Mesenchymal stem cell (in vitro differentiated cells and primary cell): ENCODE measurements at regions not wholly inside any gene's neighbourhood (a gene's known extent, or its start where the extent isn't known, plus 50 kb on each side); places are given as distances from the start of the nearest gene placed in this dataset.

Source experiments
- DNase-seq: peaks from one replicate; pipeline ENCODE4 v3.0.0-alpha.2; 2013
- H2AFZ ChIP-seq: one replicate; pipeline ENCODE4 v1.6.1; 2013; ENCODE audit warnings: low read depth, mild to moderate bottlenecking, control low read depth, inconsistent platforms, low read length, moderate library complexity
- H2AK5ac ChIP-seq: 2 replicates; pipeline ENCODE4 v1.6.1; 2013; ENCODE audit warnings: low read length, moderate library complexity, mild to moderate bottlenecking, inconsistent platforms; ENCODE audit not compliant: severe bottlenecking
- H2BK120ac ChIP-seq: one replicate; pipeline ENCODE4 v1.6.1; 2013; ENCODE audit warnings: low read depth, mild to moderate bottlenecking, inconsistent platforms, low read length, moderate library complexity
- H2BK12ac ChIP-seq, 2 experiments: one replicate each; pipeline ENCODE4 v1.6.1; 2013; ENCODE audit warnings: inconsistent platforms in 2 of 2, low read length in 2 of 2, mild to moderate bottlenecking in 2 of 2, moderate library complexity in 2 of 2, control low read depth in 1 of 2
- H2BK15ac ChIP-seq: one replicate; pipeline ENCODE4 v1.6.1; 2013; ENCODE audit warnings: mild to moderate bottlenecking, low read depth, inconsistent platforms; ENCODE audit not compliant: poor library complexity, severe bottlenecking
- H2BK5ac ChIP-seq: 2 replicates; pipeline ENCODE4 v1.6.1; 2013; ENCODE audit warnings: low read depth, mild to moderate bottlenecking, low read length, control low read depth, inconsistent platforms; ENCODE audit not compliant: poor library complexity, severe bottlenecking
- H3K14ac ChIP-seq, 2 experiments: one replicate each; pipeline ENCODE4 v1.6.1; 2013; ENCODE audit warnings: inconsistent platforms in 2 of 2, low read length in 2 of 2, control low read depth in 1 of 2, mild to moderate bottlenecking in 1 of 2, moderate library complexity in 1 of 2
- H3K18ac ChIP-seq, 2 experiments: one replicate each; pipeline ENCODE4 v1.6.1; 2013; ENCODE audit warnings: inconsistent platforms in 2 of 2, low read length in 2 of 2, control low read depth in 1 of 2, low read depth in 1 of 2, mild to moderate bottlenecking in 1 of 2
- H3K23ac ChIP-seq, 2 experiments: one replicate each; pipeline ENCODE4 v1.6.1; 2013; ENCODE audit warnings: inconsistent platforms in 2 of 2, low read length in 2 of 2, mild to moderate bottlenecking in 2 of 2, moderate library complexity in 2 of 2, control low read depth in 1 of 2
- H3K27ac ChIP-seq: 2 replicates; pipeline ENCODE4 v1.5.1; 2013; ENCODE audit warnings: mild to moderate bottlenecking, moderate library complexity, low read length, control low read depth, inconsistent platforms; ENCODE audit not compliant: poor library complexity, severe bottlenecking
- H3K27me3 ChIP-seq, 2 experiments: 2 replicates each; pipeline versions ENCODE4 v1.6.1 to v1.7.0; 2013; ENCODE audit warnings: low read length in 2 of 2, mild to moderate bottlenecking in 2 of 2, moderate library complexity in 2 of 2, control low read depth in 1 of 2, inconsistent platforms in 1 of 2; ENCODE audit not compliant: control insufficient read depth in 1 of 2, insufficient read depth in 1 of 2
- H3K36me3 ChIP-seq, 2 experiments: 2 replicates each; pipeline versions ENCODE4 v1.6.1 to v1.7.0; 2013; ENCODE audit warnings: low read length in 2 of 2, control low read depth in 1 of 2, inconsistent platforms in 1 of 2, low read depth in 1 of 2, mild to moderate bottlenecking in 1 of 2; ENCODE audit not compliant: insufficient read depth in 2 of 2, control insufficient read depth in 1 of 2
- H3K4ac ChIP-seq, 2 experiments: one replicate each; pipeline ENCODE4 v1.6.1; 2013; ENCODE audit warnings: inconsistent platforms in 2 of 2, low read length in 2 of 2, mild to moderate bottlenecking in 2 of 2, moderate library complexity in 2 of 2, control low read depth in 1 of 2, low read depth in 1 of 2
- H3K4me1 ChIP-seq: 2 replicates; pipeline ENCODE4 v1.6.1; 2013; ENCODE audit warnings: low read depth, low read length, control low read depth; ENCODE audit not compliant: control insufficient read depth, insufficient read depth
- H3K4me2 ChIP-seq: 2 replicates; pipeline ENCODE4 v1.6.1; 2013; ENCODE audit warnings: low read length, mild to moderate bottlenecking, inconsistent platforms; ENCODE audit not compliant: poor library complexity, severe bottlenecking
- H3K4me3 ChIP-seq, 2 experiments: 2 replicates each; pipeline versions ENCODE4 v1.5.1 to v1.7.0; 2013; ENCODE audit warnings: low read length in 2 of 2, mild to moderate bottlenecking in 2 of 2, control low read depth in 1 of 2, low read depth in 1 of 2; ENCODE audit not compliant: insufficient read depth in 1 of 2
- H3K79me1 ChIP-seq: replicated peaks from 2 replicates; pipeline ENCODE4 v1.6.1; 2013; ENCODE audit warnings: mild to moderate bottlenecking, control low read depth, low read length, inconsistent platforms; ENCODE audit not compliant: poor library complexity, severe bottlenecking
- H3K9ac ChIP-seq: 2 replicates; pipeline ENCODE4 v1.7.0; 2013; ENCODE audit warnings: mild to moderate bottlenecking, low read length, moderate library complexity
- H3K9me3 ChIP-seq: 2 replicates; pipeline ENCODE4 v1.7.0; 2013; ENCODE audit warnings: mild to moderate bottlenecking, low read length; ENCODE audit not compliant: control insufficient read depth
- H4K8ac ChIP-seq: one replicate; pipeline ENCODE4 v1.6.1; 2013; ENCODE audit warnings: inconsistent platforms, mild to moderate bottlenecking, low read length, moderate library complexity
- H4K91ac ChIP-seq: one replicate; pipeline ENCODE4 v1.6.1; 2013; ENCODE audit warnings: mild to moderate bottlenecking, low read length, inconsistent platforms
- WGBS: methylation state at CpG from one replicate; pipeline ENCODE4 v1.1.7; 2013; ENCODE audit warnings: mixed read lengths; 5-methylcytosine and 5-hydroxymethylcytosine counted together

DNA sequence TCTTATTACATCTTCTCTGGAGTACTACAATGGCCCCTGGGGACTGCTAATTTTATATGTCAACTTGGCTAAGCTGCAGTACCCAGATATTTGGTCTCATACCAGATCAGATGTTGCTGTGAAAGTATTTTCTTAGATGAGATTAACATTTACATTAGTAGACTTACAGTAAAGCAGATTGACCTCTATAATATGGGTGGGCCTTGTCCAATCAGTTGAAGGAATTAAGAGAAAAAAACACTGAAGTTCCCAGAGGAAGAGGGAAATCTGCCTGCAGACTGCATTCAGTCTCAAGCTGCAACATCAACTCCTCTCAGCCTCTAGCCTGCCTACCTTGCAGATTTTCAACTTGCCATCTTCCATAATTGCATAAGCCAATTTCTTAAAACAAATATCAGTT, 430.1 kb downstream of the MED13L start:
- Histone ChIP-seq H3K27me3 (no peaks in the 10 kb centered on the region), H3K9me3 (peaks cover 3% of the 10 kb centered on the region), H2BK5ac (no peak overlapping the region)

GRCh38 chr12:115846516-115846915, 431.0 kb downstream of the MED13L start:
- no peak overlapping the region for H3K9ac ChIP-seq
- no peak overlapping the region for H2BK12ac ChIP-seq
- no peak for DNase-seq
- no peak overlapping the region for H2AK5ac ChIP-seq
- H3K4me2 ChIP-seq: no peak overlapping the region
- no peaks in the 10 kb centered on the region for H3K36me3 ChIP-seq
- no peak overlapping the region for H3K4me3 ChIP-seq
- H3K79me1 ChIP-seq: no peaks in the 10 kb centered on the region
- H2AFZ ChIP-seq: no peak overlapping the region
- H3K18ac ChIP-seq: no peak overlapping the region
- H3K4me1 ChIP-seq: no peaks in the 10 kb centered on the region
- H3K9me3 ChIP-seq: peaks cover 3% of the 10 kb centered on the region
- no peak overlapping the region for H2BK120ac ChIP-seq
- H4K91ac ChIP-seq: no peak overlapping the region
- H2BK15ac ChIP-seq: no peak overlapping the region
- WGBS: 62% methylated on average over 4 of the region's 4 CpGs
- H3K27ac ChIP-seq: no peak overlapping the region
- H2BK5ac ChIP-seq: no peak overlapping the region
- H3K27me3 ChIP-seq: no peaks in the 10 kb centered on the region
- H3K23ac ChIP-seq: no peak overlapping the region
- H3K4ac ChIP-seq: no peak overlapping the region
- H4K8ac ChIP-seq: no peak overlapping the region
- H3K14ac ChIP-seq: no peak overlapping the region

More for the DNA sequence above, 430.1 kb downstream of the MED13L start:
- Histone ChIP-seq H2AFZ (no peak overlapping the region), H2BK120ac (no peak overlapping the region), H4K91ac (no peak overlapping the region), H3K18ac (no peak overlapping the region), H3K79me1 (no peaks in the 10 kb centered on the region), H3K4me1 (no peaks in the 10 kb centered on the region), H2BK12ac (no peak overlapping the region), H3K9ac (no peak overlapping the region), H3K14ac (no peak overlapping the region), H3K27ac (no peak overlapping the region), H4K8ac (no peak overlapping the region), H3K4me3 (no peak overlapping the region), H2AK5ac (no peak overlapping the region), H3K23ac (no peak overlapping the region), H2BK15ac (no peak overlapping the region), H3K4me2 (no peak overlapping the region), H3K36me3 (no peaks in the 10 kb centered on the region), H3K4ac (no peak overlapping the region)
- DNase-seq: no peak

- Histone ChIP-seq H3K27me3 (peaks cover 0 to 7% of the 10 kb centered on the region in 2 experiments), H2BK12ac (no peak overlapping the region), H3K18ac (no peak overlapping the region), H3K36me3 (no peaks in the 10 kb centered on the region), H3K14ac (no peak overlapping the region), H3K27ac (no peak overlapping the region), H3K4ac (no peak overlapping the region), H2AK5ac (no peak overlapping the region), H3K23ac (no peak overlapping the region), H3K79me1 (no peaks in the 10 kb centered on the region), H2BK5ac (no peak overlapping the region), H3K9me3 (no peaks in the 10 kb centered on the region), H4K91ac (no peak overlapping the region), H3K4me2 (no peak overlapping the region), H4K8ac (no peak overlapping the region), H2BK120ac (no peak overlapping the region), H3K9ac (no peak overlapping the region), H2AFZ (no peak overlapping the region), H2BK15ac (no peak overlapping the region), H3K4me3 (no peak overlapping the region), H3K4me1 (no peaks in the 10 kb centered on the region)
- DNase-seq: no peak
- WGBS: 70% methylated on average over 10 of the region's 10 CpGs
Measured at GRCh38 chr12:115840159-115840558, 437.3 kb downstream of the MED13L start.

DNA sequence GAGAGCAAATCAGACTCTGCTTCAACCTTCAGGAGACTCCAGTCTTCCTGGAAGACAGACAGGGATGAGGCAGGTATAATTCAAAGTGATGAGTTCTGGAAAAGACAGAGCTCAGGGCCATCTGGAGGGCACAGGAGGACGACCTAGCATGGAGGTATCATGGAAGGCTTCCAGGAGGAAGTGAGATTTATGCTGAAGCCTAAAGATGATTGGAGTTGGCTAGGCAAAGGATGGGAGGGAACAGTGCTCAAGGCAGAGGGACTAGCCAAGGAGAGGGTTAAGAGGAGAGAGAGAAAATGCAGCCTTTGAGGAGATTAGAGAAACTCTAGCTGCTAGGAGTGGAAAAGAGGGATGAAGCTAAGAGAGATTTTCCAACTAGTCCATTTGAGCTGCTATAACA, 438.5 kb downstream of the MED13L start:
- no peak overlapping the region for H3K23ac ChIP-seq
- H4K8ac ChIP-seq: no peak overlapping the region
- no peaks in the 10 kb centered on the region for H3K4me1 ChIP-seq
- no peaks in the 10 kb centered on the region for H3K36me3 ChIP-seq
- no peak overlapping the region for H2AK5ac ChIP-seq
- no peak overlapping the region for H4K91ac ChIP-seq
- no peak overlapping the region for H3K4ac ChIP-seq
- H3K9me3 ChIP-seq: no peaks in the 10 kb centered on the region
- H3K4me2 ChIP-seq: no peak overlapping the region
- no peak overlapping the region for H3K4me3 ChIP-seq
- peaks cover 0 to 7% of the 10 kb centered on the region in 2 experiments for H3K27me3 ChIP-seq
- no peaks in the 10 kb centered on the region for H3K79me1 ChIP-seq
- WGBS: 55% methylated on average over 1 of the region's 1 CpG
- no peak overlapping the region for H3K18ac ChIP-seq
- no peak overlapping the region for H2BK5ac ChIP-seq
- no peak overlapping the region for H3K14ac ChIP-seq
- H3K27ac ChIP-seq: no peak overlapping the region
- no peak overlapping the region for H2BK12ac ChIP-seq
- H3K9ac ChIP-seq: no peak overlapping the region
- H2BK15ac ChIP-seq: no peak overlapping the region
- no peak overlapping the region for H2AFZ ChIP-seq
- H2BK120ac ChIP-seq: no peak overlapping the region
- DNase-seq: no peak
